Retina (tissue), 1 donor: ENCODE measurements at regions not wholly inside any gene's neighbourhood (a gene's known extent, or its start where the extent isn't known, plus 50 kb on each side); places are given as distances from the start of the nearest gene placed in this dataset.
"Not testable (repeated sequence)": the region's sequence is repeated elsewhere in the genome, so short reads cannot be mapped to it uniquely, and the experiment has no call there.

Experiments used
- DNase-seq: peaks from one replicate; pipeline ENCODE4 v3.0.0-alpha.2; 2016

DNA sequence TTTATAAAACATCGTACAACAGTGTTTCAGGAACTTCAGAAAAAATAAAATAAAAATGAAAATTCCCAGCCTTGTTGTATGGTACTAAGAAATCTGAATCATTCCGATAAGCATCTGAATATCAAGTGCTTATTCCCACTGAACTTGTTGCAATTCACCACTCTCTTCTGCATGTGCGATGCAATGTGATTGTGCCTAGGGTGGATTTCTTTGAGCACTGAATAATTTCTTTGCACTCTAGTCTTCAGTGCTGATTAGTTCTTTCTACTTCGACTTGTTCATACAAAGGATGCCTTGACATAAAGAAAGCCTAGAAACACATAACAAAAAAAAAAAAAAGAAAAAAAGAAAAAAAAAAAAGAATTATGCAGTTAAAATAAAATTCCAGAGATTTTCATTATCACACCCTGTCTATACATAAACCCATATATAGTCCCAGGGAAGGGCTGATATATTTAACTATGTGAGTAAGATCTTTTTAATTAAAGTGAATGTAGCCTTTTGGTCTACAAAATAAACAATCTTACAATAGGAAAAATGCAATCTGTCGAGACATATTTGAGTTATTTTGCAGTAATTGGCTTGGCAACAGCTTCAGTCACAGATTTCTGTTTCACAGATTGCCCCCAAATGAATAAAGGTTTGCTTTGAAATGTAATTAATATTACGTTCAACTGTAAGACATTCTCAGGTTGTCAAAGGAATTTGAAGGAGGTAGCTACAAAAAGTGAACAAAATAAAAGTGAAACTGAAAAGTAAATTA lies 1118.9 kb upstream of the CELF2 start:
- no peak for DNase-seq

DNA sequence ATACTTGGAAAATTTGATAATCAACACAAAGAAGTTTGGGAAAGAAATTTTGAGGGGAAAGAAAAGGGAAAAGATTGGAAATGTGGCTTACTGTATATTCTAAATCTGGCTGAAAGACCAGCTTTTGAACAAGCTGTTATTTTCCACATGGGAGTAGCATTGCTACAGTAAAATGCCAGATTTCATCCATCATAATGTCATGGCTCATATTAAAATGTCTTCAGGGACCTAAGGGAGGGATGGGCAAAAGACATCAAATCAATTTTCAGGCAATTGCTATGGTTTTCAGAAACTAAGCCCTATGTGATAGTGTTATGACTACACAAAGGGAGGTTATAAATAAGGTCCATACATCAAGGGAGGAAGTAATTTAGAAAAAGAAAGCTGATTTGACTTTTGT lies 1116.9 kb upstream of the CELF2 start:
- DNase-seq = no peak

DNA sequence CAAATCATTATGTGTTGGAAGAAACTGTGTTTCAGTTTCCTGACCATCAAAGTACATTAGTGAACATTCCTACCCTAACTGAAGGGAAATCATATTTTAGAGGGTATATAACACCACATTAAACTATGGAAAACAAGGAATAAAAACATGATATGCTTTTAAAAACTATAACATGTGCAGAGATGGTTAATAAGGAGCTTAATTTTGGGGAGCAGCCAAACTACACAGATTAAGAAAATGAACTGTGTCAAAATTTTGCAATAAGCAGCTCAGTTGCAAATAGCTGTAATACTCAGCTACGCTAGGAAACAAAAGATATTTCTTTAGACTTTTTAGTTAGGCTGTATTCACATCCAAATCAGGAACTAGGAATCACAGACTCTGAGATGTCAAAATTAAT lies 1115.7 kb upstream of the CELF2 start:
- DNase-seq = no peak

DNA sequence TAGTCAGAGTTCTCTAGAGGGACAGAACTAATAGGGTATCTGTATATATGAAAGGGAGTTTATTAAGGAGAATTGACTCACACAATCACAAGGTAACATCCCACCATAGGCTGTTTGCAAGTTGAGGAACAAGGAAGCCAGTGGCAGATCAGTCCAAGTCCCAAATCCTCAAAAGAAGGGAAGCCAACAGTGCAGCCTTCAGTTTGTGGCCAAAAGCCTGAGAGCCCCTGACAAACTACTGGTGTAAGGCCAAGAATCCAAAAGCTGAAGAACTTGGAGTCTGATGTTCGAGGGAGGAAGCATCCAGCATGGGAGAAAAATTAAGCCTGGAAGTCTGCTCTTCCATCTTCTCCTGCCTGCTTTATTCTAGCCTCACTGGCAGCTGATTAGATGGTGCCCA lies 1107.2 kb upstream of the CELF2 start:
- DNase-seq = no peak

DNA sequence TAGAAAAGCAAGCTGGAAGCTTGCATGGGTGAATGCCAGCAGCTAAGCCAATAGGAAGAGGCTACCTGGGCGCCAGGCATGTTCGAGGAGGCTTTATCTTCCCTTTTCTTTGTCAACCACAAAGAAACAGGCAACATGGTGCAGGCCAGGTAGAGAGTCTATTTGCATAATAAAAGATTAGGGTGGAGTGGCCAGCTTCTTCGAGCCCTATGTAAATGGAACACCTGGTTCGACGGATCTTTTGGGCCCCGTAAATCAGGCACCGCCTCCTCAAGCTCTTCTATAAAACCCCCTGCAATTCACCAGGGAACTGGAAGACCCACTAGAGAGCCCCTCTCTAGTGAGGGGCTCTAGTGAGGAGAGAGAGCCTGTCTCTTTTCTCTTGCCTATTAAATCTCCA lies 1106.2 kb upstream of the CELF2 start:
- DNase-seq = no peak

DNA sequence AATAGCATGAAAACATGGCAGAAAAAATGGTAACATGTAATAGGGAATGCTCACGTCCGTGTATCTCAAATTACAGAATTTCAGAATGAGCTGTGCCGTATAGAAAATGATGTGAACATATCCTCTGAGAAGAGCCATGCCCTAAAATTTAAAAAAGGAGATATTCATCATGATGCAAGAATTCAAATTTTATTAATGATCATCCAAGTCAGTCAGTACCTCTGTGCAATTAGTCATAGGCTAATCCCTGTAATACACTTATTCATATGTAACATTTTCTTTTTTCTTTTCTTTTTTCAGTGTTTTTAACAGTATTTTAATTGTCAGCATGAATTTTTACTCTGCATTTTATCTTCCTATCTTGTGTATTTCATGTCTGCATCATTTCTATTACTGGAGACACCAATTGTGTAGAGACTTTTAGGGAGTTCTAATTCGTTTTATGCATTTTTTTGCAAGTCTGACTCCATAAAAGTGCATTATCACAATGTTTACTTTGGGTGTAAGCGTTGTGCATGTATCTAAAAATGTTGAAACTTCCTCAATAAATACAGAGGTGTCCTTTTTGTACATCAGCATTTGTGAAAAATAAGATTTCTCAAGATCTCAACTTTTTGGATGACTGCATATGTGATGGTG lies 1103.7 kb upstream of the CELF2 start:
- no peak for DNase-seq

DNA sequence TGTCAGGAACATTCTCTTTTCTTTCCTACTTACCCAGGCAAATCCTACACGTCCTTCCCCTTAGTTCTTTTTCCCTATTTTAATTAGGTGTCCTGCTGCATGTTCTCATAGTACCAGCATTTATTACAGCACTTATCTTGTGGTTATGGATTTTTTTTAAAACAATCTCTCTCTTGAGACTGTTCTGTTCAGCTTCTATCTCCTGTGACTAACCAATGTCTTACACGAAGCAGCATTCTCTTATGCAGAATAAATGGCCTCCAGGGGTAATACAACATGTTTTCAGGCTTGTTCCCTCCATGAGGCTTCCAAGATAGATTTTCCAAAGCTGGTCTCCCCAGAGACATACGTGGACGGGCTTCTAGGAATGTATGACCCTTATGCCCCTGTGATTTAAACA lies 1096.1 kb upstream of the CELF2 start:
- DNase-seq = no peak

DNA sequence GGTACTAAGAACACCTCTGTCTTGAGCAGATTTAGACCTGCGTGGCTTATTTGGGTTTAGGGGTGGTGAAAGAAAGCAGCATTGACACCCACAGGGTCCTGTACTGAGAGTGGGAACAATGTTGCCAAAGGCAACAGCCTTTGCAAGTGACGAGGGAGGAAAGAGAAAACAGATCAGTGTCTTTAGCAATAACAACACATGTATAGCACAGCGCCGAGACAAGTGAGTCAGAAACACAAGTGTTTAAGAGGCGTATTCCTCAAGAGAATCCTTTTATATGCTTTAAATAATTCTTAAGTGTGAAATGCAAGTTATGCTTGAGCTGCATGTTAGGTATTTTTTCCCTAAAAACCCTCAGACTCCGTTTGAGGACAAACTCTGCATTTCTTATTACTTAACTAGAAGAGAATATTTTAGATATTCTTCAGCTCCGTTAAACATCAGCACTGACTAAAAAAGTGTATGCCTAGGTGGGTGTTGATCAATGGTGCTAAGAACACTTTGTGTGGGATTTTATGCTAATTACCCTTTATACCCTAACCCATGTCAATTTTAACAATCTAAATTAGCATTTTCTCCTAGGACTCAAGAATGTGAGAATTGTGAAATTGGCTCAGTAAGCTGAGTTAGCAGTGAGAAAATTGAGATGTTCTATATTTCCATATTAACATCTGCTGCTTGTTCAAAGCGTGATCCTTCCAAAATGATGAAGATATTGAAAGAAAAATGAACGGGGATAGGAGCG lies 1095.4 kb upstream of the CELF2 start:
- DNase-seq = no peak

DNA sequence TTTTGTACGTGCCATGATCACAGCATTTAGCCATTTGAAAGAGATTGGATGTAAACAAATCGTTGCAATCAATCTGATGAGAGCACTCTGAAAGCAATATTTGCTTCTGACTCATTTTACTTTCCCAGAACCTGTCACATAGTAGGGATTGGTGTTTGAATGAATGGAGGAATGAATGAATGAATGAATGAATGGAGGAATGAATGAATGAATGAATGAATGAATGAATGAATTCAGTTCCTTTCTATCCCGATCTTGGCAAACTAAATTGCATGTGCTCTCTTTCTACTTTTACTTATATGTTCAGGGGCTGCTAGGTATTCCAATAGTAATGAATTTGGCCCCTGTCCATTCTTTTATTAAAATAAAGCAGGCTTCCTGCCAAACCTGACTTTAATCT lies 1091.7 kb upstream of the CELF2 start:
- DNase-seq = no peak

DNA sequence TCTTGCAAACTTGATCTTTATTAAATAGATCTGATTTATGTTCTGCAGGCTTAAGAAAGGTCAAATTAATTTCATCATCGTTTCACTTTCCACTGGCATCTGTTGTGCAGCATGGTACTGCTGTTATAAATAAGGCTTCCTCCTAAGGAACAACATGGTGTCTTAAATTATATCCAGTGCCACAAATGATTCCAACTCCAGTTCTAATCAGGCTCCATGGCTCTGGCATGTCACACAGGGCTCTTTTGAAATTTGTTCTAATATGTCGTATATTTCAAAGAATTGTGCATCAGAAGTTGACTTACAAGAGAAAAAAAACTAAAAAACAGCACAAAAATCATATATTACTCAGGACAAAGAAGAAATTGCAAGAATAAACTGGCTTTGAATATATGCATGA lies 1090.8 kb upstream of the CELF2 start:
- DNase-seq = no peak

DNA sequence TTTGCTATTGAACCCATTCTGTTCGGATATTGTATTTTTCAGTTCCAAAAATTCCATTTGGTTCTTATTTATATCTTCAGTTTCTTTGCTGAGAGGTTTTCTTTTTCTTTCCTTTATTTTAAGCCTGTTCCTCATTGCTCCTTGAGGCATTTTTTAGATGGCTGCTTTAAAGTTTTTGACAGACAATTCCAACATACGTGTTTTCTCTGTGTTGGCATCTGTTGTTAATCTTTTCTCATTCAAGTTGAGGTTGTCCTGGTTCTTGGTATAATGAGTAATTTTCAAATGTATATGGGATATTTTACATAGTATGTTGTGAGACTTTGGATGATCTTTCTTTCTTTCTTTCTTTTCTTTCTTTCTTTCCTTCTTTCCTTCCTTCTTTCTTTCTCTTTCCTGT lies 1078.0 kb upstream of the CELF2 start:
- no peak for DNase-seq

DNA sequence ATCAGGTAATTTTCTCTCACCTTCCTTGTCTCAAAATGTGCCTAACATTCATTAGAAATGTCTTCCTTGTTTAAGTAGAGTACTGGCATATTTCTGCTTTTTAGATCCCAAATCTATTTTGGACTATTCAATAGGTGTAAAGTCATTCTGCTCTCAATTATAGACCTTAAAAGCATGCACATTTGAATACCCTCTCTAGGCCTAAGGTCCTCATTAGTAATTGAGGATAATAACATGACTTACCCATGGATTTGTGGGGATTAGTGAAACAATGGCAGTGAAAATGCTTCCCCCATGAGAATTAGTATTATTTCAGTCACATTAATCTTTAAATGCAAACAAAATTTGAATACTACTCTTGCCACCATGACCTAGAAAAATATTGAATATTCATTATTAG lies 1073.0 kb upstream of the CELF2 start:
- no peak for DNase-seq

DNA sequence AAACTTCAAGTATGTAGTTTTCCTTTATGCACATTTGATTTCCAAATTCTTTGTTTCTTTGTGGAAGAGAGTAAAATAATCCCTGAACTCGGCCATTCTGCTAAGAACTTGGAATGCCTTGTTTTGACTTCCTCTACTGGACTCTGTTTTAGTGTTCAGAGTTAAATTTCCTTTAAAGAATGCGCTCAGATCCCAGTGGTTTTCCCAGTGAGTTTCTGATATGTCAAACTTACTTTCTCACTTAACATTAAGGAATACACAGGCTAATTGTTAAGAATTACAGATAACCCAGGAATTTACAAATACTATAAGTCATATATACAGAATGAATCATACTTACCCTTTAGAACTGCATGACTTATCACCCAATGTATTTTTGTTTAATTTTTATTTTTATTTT lies 1067.6 kb upstream of the CELF2 start:
- no peak for DNase-seq

DNA sequence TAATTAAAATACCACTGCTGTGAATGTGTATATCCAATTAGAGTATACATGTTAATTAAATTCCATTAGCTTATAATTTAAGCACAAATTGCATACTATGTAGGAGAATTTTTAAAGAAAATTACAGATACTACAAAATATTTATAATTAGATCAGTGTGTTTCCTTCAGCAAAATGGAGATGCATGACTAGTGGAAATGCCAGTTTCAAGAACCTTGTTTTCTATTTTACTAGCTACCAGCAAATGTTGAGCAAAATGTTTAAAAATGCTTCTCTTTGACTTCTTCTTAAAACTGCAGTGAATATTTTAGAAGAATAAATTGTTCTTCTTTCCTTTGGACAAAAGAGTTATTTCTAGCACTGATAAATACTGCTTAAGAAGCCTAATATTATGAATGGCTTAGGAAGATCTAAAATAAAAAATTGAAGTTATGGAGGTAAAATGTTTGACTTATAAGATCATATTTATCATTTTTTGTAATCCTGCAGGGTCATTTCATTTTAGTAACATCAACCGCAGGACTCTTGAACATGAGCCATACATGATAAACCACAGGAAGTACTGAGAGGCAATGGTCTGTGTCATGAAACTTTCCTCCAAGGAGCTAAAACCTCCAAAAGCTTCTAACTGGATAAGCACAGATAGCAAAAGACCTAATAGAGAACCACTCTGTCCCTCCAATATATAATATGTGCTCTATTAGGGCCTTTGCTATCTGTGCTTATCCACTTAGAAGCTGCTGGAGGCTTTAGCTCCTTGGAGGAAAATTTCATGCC lies 1066.0 kb upstream of the CELF2 start:
- DNase-seq = no peak

DNA sequence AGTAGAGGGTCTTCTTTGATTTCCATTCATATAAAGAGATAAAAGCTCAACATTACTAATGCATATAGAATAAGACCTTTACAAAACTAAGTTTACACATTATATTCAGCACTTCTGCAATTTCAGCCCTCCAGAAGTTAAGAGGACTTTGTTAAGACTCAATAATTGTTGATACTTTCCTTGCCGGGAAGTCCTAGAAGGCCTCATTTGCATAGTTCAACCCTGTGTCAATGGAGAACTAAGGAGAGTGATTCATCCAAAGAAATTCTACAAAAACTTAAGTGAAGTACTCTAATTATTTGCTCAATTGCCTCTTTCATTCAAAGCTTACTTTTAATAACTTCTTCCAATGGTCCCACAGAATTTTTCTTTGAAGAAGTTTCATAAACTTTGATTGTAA lies 1060.3 kb upstream of the CELF2 start:
- DNase-seq = no peak

DNA sequence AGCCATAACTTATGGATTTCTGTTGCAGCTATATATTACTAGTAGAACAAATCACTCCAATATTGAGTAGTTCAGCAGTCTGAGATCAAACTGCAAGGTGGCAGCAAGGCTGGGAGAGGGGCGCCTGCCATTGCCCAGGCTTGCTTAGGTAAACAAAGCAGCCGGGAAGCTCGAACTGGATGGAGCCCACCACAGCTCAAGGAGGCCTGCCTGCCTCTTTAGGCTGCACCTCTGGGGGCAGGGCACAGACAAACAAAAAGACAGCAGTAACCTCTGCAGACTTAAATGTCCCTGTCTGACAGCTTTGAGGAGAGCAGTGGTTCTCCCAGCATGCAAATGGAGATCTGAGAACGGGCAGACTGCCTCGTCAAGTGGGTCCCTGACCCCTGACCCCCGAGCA lies 1059.8 kb upstream of the CELF2 start:
- not testable (repeated sequence) for DNase-seq

DNA sequence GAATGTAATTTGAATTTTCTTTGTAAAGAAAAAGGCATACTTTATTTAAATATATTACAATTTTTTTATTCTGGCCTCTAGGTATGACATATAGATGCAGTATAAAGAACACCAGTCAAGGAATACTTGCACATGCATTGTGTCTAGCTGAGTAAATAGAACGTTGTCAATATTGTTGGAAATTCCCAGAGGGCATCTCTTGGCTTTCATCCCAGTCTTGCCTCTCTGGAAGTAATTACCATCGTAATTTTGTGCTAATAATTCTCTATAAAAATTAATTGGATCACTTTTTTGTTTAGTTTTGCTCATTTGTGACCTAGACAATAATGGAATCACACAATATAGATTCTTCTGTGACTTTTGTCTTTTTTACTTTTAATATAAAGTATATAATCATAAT lies 1052.3 kb upstream of the CELF2 start:
- no peak for DNase-seq

DNA sequence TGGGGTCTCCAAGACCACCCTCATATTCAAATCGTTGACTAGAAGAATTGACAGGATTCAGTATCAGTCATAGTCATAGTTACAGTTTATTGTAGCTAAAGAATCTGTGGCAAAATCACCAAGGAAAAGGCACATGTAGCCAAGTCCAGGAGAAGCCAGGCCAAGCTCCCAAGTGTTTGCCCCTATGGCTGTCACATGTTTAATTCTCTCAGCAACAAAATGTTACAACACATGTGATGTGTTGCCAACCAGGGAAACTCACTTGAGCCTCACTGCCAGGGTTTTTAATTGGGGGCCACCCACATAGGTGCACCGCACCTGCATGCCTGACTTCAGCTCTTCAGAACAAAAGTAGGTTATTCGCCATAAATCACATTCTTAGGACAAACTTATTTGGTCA lies 1030.9 kb upstream of the CELF2 start:
- DNase-seq = no peak

DNA sequence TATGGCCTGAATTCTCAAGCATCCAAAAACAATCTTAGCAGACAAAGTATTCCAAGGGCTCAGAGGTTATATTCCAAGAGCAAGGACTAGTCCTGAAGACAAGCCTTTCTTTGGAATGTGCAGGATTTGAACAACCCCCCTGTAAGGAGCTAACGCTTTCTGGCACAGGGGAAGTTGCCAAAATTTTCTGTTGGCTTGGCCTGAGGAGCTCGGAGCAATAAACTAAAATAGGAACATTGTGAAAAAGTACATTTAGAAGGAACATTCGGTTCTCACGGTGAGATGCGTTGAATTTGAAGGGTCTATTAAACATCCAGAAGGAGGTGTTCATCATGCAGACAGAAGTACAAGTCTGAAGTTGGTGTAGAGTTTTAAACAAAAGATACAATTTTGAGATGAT lies 1030.5 kb upstream of the CELF2 start:
- DNase-seq = no peak

DNA sequence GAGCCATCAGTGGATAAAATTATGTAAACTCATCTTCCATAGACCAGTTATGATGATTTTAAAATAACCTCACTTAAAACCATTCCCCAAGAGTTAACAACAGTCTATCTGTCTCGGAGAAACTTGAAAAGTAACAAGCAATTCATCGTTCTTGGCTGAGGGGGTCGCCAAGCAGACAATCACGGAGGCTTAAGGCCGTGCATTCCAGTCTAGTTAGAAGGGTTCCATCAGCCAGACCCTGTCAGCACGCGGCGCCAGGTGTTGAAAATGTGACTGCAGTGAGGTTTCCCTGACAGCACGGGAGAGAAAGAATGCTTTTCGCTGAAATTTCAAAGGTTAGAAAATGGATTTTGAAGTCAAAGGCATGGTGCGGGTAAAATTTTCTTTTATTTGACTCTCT lies 1025.0 kb upstream of the CELF2 start:
- no peak for DNase-seq

DNA sequence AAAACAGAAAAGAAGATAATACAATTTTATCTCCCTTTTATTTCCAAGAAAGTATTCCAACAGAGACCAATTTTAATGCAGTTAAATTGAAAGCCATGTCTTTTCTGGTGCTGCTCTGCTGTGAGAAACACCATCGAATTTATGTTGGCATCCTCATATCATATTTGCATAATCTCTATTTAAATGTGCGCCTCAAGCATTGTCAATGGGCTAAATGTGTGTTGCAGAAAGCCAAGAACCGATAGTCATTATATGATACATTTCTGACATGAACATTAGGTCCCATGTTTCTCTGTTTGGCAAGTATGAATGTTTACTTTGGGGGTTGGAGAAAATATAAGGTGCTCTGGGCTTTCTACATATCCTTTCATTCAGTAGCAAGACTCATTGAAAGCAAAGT lies 1023.5 kb upstream of the CELF2 start:
- DNase-seq = no peak

DNA sequence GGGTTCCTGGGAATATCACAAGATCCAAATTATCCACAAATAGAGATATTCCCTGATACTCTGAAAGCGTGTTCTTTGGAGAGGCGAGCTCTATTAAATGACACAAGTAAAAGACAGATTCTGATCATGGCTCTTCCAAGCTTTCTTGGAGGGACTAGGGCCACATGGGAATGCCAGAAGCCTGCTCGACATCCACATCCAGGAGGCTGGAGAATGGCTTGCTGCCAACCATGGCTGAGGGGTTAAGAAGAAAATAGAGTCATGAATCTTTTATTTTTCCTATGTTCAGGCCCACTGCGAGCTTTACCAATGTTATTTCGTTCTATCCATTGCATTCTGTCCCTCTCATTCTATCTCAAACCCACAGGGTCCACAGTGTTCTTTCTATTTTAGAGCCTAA lies 1018.0 kb upstream of the CELF2 start:
- DNase-seq = no peak

DNA sequence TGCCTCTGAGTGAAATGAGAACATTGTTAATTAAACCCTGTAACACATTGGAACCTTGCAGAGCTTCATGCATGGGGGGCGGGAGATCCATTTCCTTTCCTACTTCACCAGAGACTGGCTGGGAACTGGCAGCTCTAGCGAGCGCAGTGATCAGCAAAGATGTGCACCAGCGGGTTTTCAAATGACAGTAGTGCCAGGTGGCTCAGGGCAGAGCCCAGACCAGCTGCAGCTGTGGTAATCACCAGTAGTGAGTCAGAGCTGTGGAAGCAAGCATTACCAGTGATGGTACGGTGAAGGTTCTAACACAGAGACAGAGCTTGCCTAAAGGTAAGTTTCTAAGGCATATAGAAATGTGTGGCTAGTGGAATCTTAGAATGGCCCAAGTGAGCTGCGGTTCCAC lies 1009.7 kb upstream of the CELF2 start:
- DNase-seq = no peak

DNA sequence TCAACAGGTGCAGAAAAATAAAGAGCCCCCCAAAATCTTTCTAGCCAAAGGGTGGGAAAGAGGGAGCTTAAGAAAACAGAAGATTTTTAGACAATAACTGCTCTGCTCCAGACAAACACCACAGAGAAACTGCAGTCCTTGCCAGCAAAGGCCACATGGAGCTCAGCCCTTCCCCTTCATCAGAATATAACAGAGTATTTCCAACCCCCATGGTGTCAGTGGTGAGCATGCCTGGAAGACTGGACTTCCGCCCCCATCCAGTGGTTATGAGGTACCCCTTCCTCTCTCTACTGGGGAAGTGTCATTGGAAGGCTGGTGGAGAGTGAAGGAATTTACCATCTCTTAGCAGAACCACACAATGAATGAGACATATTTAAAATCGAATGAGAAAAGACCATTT lies 1007.3 kb upstream of the CELF2 start:
- DNase-seq = no peak
